ENCODE measurements at regions not wholly inside any gene's neighbourhood (a gene's known extent, or its start where the extent isn't known, plus 50 kb on each side); places are given as distances from the start of the nearest gene placed in this dataset.

DNA sequence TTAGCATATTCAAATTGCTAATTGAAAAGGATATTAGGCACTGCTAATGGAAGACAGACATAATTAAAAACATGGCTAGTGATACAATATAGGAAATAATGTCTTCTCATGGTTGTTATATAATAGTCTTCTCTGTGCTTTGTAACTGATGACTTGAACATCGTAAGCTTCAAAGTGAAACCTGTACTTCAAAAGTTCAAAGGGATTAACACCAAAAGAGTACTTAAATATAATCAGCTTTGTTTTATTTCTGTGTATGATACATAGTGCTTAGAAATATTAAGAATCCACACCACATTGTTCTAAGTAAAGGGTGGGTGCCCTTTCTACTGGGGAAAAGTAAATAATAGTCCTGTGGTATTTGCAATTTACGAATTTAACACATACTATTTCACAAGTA, 75.4 kb upstream of the ITGA1 start:
- TF ChIP-seq TCF12 (IDR thresholded peaks at IDR 0.05; ENCODE audit: low read depth) (no peak), NFIC (IDR thresholded peaks at IDR 0.05) (no peak), TEAD4 (IDR thresholded peaks at IDR 0.05) (no peak), FOXM1 (IDR thresholded peaks at IDR 0.05; ENCODE audit: borderline replicate concordance, low read depth) (no peak), MAX (IDR thresholded peaks at IDR 0.05) (no peak), EP300 (IDR thresholded peaks at IDR 0.05; ENCODE audit: borderline replicate concordance) (no peak), CEBPB (IDR thresholded peaks at IDR 0.05) (no peak), RAD21 (IDR thresholded peaks at IDR 0.05; ENCODE audit: low read depth) (no peak), YY1 (IDR thresholded peaks at IDR 0.05; ENCODE audit: low read depth) (no peak), EGR1 (IDR thresholded peaks at IDR 0.05) (no peak), ZBTB7A (IDR thresholded peaks at IDR 0.05; ENCODE audit: low read depth) (no peak)
- TF ChIP-seq, protein P1, sequence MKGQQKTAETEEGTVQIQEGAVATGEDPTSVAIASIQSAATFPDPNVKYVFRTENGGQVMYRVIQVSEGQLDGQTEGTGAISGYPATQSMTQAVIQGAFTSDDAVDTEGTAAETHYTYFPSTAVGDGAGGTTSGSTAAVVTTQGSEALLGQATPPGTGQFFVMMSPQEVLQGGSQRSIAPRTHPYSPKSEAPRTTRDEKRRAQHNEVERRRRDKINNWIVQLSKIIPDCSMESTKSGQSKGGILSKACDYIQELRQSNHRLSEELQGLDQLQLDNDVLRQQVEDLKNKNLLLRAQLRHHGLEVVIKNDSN (IDR thresholded peaks at IDR 0.05), result no peak
- TF ChIP-seq, protein P2, sequence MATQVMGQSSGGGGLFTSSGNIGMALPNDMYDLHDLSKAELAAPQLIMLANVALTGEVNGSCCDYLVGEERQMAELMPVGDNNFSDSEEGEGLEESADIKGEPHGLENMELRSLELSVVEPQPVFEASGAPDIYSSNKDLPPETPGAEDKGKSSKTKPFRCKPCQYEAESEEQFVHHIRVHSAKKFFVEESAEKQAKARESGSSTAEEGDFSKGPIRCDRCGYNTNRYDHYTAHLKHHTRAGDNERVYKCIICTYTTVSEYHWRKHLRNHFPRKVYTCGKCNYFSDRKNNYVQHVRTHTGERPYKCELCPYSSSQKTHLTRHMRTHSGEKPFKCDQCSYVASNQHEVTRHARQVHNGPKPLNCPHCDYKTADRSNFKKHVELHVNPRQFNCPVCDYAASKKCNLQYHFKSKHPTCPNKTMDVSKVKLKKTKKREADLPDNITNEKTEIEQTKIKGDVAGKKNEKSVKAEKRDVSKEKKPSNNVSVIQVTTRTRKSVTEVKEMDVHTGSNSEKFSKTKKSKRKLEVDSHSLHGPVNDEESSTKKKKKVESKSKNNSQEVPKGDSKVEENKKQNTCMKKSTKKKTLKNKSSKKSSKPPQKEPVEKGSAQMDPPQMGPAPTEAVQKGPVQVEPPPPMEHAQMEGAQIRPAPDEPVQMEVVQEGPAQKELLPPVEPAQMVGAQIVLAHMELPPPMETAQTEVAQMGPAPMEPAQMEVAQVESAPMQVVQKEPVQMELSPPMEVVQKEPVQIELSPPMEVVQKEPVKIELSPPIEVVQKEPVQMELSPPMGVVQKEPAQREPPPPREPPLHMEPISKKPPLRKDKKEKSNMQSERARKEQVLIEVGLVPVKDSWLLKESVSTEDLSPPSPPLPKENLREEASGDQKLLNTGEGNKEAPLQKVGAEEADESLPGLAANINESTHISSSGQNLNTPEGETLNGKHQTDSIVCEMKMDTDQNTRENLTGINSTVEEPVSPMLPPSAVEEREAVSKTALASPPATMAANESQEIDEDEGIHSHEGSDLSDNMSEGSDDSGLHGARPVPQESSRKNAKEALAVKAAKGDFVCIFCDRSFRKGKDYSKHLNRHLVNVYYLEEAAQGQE (IDR thresholded peaks at IDR 0.05; ENCODE audit: low read depth), result no peak

GRCh38 chr5:52725065-52725746, 62.5 kb upstream of the ITGA1 start:
- TF ChIP-seq, protein P1 (IDR thresholded peaks at IDR 0.05), result no peak
- TF ChIP-seq ZBTB7A (IDR thresholded peaks at IDR 0.05; ENCODE audit: low read depth) (no peak), CREB1 (IDR thresholded peaks at IDR 0.05; ENCODE audit: low read depth) (no peak), TAF1 (IDR thresholded peaks at IDR 0.05; ENCODE audit: low read depth) (no peak), YY1 (IDR thresholded peaks at IDR 0.05; ENCODE audit: low read depth) (no peak), TEAD4 (IDR thresholded peaks at IDR 0.05) (no peak), CEBPB (IDR thresholded peaks at IDR 0.05) (no peak), EP300 (IDR thresholded peaks at IDR 0.05; ENCODE audit: borderline replicate concordance) (no peak), RAD21 (IDR thresholded peaks at IDR 0.05; ENCODE audit: low read depth) (no peak), EGR1 (IDR thresholded peaks at IDR 0.05) (no peak), TCF12 (IDR thresholded peaks at IDR 0.05; ENCODE audit: low read depth) (no peak), MAX (IDR thresholded peaks at IDR 0.05) (no peak)
- TF ChIP-seq, protein P2 (IDR thresholded peaks at IDR 0.05; ENCODE audit: low read depth), result no peak

DNA sequence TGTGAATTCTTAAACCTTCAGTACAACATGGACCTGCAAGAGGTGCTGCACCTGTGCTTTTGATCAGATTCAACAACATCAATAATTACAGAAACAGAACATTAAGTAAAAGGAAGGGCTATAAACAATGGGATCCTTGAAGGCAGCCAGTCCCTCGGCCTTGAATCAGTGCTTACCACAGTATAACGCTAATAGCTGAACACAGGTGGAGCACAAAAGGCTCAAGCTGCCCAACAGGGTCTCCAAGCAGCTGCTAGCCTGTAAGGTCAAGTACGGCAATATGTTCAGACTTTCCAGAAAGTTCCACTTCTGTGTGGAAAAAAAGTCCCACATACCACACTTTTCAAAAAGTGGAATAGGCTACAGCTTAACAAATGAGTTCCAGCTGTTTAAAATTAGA, 61.9 kb upstream of the ITGA1 start:
- TF ChIP-seq, protein P2 (IDR thresholded peaks at IDR 0.05; ENCODE audit: low read depth), result no peak
- TF ChIP-seq CREB1 (IDR thresholded peaks at IDR 0.05; ENCODE audit: low read depth) (no peak), TCF12 (IDR thresholded peaks at IDR 0.05; ENCODE audit: low read depth) (no peak), EP300 (IDR thresholded peaks at IDR 0.05; ENCODE audit: borderline replicate concordance) (no peak), FOXM1 (IDR thresholded peaks at IDR 0.05; ENCODE audit: borderline replicate concordance, low read depth) (no peak), NFIC (IDR thresholded peaks at IDR 0.05) (no peak)

DNA sequence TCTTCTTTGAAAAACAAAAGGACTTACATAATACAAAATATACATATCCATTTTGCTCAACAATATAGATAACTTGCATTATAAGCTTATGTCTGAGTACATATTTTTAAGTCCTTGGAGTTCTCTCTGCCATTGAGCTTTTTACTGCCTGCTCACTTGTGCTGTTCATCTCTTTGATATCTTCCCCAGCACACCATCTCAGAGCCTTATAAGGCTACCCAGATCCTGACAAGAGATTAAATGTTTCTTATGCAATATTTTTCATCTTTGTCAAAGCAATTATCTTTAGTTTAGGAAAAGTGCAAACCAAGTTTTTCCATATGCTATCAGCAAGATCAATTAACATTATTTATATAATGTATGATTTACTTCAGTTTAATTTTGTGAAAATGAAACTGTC, 60.7 kb upstream of the ITGA1 start:
- TF ChIP-seq NFIC (IDR thresholded peaks at IDR 0.05), result no peak
- no peak for TF ChIP-seq CREB1 (IDR thresholded peaks at IDR 0.05; ENCODE audit: low read depth)
- no peak for TF ChIP-seq EGR1 (IDR thresholded peaks at IDR 0.05)
- no peak for TF ChIP-seq TCF12 (IDR thresholded peaks at IDR 0.05; ENCODE audit: low read depth)
- TF ChIP-seq FOXM1 (IDR thresholded peaks at IDR 0.05; ENCODE audit: borderline replicate concordance, low read depth), result no peak
- TF ChIP-seq, protein P2 (IDR thresholded peaks at IDR 0.05; ENCODE audit: low read depth), result no peak
- no peak for TF ChIP-seq YY1 (IDR thresholded peaks at IDR 0.05; ENCODE audit: low read depth)
- no peak for TF ChIP-seq RAD21 (IDR thresholded peaks at IDR 0.05; ENCODE audit: low read depth)
- no peak for TF ChIP-seq TAF1 (IDR thresholded peaks at IDR 0.05; ENCODE audit: low read depth)
- no peak for TF ChIP-seq CEBPB (IDR thresholded peaks at IDR 0.05)
- no peak for TF ChIP-seq EP300 (IDR thresholded peaks at IDR 0.05; ENCODE audit: borderline replicate concordance)
- no peak for TF ChIP-seq TEAD4 (IDR thresholded peaks at IDR 0.05)
- TF ChIP-seq, protein P1 (IDR thresholded peaks at IDR 0.05), result no peak
- no peak for TF ChIP-seq MAX (IDR thresholded peaks at IDR 0.05)
- no peak for TF ChIP-seq ZBTB7A (IDR thresholded peaks at IDR 0.05; ENCODE audit: low read depth)

Measured in Ishikawa (cell line).